Astrocyte of the hippocampus (primary cell): ENCODE measurements at regions not wholly inside any gene's neighbourhood (a gene's known extent, or its start where the extent isn't known, plus 50 kb on each side); places are given as distances from the start of the nearest gene placed in this dataset.
A peak's percentile ranks its signal among the peaks of the same experiment; 100 is the strongest.
"Not testable (repeated sequence)": the region's sequence is repeated elsewhere in the genome, so short reads cannot be mapped to it uniquely, and the experiment has no call there.

ENCODE experiments used
- DNase-seq: peaks from one replicate; pipeline ENCODE4 v3.0.0; 2011; ENCODE audit warnings: low read depth, low spot score

GRCh38 chr15:26126819-26127387 lies 263.8 kb upstream of the ATP10A start:
- DNase-seq = no peak

DNA sequence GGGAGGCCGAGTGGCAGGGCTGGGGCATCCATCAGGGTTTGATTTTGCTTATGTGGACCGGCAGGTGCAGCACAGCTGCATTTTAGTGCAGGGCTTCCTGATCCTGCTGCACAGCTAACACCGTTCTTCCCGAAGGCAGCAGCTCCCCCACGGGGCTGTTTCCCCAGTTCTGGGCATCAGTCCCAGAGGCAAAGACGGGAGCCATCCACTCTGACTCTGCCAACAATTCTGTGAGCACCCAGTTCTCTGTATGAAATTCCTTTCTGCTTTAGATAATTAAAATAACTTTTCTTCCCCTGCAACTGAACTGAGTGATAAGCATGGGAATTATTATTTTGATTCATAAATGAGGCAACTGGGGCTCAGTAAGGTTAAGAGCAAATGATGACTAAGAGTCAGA lies 262.9 kb upstream of the ATP10A start:
- peak; percentile 44 for DNase-seq

DNA sequence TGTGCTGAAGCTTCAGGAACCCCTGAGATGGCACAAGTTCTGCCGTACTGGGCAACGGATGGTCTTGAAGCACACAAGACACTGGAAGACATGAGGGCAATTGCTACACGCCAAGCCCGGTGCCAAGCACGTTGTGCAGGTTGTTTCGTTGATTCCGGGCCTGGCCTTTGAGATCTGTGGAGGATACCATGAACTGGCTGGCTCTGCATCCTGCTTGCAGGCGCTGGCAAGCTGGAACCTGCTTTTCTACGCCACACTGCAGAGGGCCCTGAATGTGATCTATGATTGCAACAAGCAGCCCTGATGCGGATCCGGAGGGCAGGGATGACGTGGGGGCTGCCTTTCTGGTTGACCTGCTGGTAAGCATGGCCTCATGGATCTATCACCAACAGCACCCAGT lies 262.5 kb upstream of the ATP10A start:
- DNase-seq = no peak

- DNase-seq = no peak
Measured at GRCh38 chr15:26119322-26119721, 256.2 kb upstream of the ATP10A start.

GRCh38 chr15:26115229-26115943 lies 252.3 kb upstream of the ATP10A start:
- peak; percentile 17 for DNase-seq

DNA sequence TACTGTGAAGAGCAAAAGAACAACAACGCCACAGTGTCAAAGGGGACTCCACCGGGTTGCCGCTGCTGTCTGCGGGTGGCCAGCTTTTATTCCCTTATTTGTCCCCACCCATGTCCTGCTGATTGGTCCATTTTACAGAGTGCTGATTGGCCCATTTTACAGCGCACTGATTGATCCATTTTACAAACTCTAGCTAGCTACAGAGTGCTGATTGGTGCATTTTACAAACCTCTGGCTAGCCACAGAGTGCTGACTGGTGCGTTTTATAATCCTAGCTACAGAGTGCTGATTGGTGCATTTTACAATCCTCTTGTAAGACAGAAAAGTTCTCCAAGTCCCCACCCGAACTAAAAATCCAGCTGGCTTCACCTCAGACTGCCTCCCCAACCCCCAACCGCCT lies 251.0 kb upstream of the ATP10A start:
- DNase-seq = not testable (repeated sequence)

DNA sequence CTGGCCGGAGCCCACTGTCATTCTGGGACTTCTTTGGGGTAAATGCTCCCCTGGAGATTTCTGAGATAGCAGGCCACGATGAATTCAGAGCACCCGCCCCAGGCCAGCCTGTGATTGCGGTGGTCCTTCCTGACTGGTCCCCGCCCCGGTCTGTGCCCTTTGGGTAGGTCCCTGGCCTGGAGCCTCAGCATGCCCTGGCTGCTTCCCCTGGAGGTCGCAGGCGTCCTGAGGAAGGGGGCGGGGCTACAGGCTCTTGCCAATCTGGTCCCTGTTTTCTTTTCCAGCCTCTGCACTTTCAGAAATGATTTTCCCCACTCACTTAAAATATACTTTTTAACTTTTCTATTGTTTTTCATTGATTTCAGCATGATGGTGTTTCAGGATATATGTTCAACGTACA lies 250.2 kb upstream of the ATP10A start:
- DNase-seq = no peak

DNA sequence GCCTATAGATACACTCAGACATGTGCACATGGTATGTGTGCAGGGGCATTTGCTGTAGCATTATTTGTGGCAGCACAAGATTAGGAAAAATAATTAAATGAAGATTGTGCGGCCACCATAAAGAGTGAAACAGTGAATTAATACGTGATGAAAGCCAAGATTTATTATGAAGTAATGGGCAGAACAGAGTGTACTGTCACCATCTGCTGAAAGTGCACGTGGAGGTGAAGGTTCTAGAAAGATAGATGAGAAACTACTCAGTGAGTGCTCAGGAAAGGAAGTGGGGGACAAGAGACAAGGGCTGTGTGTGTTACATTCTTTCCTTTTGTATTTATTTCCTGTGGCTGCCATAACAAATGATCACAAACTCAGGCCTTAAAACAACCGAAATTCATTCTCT lies 246.1 kb upstream of the ATP10A start:
- DNase-seq = no peak

DNA sequence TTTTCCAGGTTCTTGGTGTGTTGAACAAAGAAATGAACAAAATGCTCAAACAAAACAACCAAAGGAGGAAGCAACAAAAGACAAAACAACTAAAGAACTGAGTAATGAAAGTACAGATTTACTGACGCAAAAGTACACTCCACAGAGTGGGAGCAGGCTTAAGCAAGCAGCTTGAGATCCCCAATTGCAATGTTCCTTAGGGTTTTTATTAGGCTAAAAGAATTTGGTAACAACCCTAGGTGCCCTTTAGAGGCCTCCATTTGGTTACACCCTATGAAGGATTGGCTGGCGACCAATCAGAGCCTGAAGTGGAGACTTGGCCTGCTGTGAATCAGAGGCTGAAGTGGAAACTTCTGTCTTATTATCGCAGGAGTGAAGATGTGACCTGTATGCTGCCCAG lies 243.4 kb upstream of the ATP10A start:
- DNase-seq = no peak

GRCh38 chr15:26103002-26103404 lies 239.9 kb upstream of the ATP10A start:
- no peak for DNase-seq

DNA sequence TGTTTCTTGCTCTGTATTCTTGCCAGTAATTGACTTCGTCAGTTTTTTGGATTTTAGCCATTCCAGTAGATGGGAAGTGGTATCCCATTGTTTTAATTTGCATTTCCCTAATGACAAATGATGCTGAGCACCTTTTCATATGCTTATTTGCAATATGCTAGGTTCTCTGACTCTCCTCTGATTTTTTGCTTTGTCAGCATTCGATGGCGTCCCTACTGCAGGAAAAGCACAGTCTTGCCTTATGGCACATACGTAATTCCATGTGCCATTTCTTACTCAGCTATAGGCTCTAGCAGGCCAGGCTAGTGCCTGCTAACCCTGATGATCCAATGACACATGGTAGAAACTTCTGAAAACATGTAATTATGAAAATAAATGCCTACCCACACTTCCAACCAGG lies 239.2 kb upstream of the ATP10A start:
- DNase-seq = no peak

GRCh38 chr15:26101443-26101842 lies 238.3 kb upstream of the ATP10A start:
- DNase-seq = no peak

DNA sequence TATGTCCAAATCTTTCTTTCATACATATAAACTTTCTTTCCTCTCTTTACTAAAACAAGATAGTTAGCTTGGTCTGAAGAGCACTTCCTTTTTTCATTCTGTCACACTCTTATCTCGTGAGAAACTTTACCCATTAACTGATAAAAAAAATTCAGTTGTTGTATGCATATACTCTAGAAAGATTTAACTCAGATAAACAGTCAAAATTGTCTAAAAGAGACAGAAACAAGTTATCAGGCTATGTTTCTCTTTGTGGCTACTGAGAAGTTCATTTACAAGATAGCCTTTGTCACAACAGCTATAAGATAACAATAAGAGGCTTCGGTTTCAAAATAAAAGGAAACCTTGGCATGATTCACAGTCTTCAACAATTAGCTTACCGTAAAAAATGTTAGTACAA lies 235.7 kb upstream of the ATP10A start:
- DNase-seq = no peak

DNA sequence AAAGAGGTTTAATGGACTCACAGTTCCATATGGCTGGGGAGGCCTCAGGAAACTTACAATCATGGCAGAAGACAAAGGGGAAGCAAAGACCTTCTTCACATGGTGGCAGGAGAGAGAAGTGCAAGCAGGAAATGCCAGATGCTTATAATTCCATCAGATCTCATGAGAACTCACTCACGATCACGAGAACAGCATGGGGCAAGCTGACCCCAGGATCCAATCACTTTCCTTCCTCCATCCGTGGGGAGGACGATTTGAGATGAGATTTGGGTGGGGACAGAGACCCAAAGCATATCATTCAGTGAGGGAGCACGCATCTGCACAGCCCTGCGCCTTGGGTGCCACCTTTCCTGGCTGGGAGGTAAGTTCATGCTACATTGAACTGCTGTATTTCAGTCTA lies 234.1 kb upstream of the ATP10A start:
- no peak for DNase-seq

DNA sequence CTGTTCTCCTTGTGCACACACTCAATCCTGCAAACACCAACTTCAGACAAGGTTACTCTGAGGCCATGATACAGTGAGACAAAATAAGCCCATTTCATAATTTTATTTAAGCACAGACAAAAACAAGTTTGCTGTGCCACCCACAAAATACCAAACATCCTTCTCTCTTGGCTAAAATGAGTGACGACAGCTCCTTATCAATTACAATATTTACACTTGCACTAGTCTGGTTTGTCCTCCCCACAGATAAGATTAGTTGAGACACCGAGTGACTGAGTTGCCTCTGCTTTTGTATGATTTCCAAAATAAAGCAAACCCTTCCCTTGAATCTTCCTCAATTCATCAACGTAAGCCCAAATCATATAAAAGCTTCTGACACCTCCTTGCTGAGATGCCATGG lies 233.5 kb upstream of the ATP10A start:
- no peak for DNase-seq

- DNase-seq = no peak
Measured at GRCh38 chr15:26095710-26096330, 232.7 kb upstream of the ATP10A start.

DNA sequence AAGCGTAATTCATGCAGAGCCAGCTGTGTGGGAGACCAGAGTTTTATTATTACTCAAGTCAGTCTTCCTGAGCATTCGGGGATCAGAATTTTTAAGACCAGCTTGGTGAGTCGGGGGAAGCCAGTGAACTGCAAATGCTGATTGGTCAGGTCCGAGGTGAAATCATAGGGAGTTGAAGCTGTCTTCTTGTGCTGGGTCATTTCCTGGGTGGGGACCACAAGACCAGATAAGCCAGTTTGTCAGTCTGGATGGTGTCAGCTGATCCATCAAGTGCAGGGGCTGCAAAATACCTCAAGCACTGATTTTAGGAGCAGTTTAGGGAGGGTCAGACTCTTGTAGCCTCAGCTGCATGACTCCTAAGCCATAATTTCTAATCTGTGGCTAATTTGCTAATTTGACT lies 228.1 kb upstream of the ATP10A start:
- no peak for DNase-seq

DNA sequence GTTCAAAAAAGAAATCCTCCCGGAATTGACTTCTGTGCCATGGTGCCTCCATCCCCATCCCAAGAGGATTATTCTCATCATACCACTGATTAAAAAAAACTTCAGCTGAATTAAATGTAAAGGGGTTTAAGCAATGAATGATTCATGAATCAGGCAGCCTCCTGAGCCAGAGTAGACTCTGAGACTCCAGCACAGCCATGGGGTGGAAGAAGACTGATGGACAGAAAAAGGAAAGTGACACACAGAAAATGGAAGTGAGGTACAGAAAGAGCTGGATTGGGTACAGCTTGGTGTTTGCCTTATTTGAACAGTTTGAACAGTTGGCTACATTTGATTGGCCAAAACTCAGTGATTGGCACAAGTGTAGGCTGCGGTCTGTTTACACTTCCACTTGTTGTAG lies 224.8 kb upstream of the ATP10A start:
- DNase-seq = peak; percentile 42

DNA sequence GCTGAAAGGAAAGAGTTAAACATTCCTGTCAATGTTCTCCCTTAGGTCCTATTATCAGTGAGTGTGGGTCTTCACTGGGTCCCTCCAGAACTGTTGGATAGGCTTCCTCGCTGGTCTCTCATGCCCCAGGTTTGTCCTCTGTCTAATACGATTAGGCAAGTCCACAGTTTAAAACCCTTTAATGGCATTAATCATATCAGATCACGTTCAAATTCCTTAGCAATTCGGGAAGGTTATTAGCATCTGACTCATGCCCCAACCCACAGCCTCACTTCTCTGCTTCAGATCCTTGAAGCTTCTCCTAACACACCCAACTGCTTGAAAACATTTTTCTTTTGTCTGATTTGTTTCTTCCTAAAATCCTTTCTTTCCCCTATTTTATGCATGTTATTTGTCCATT lies 224.3 kb upstream of the ATP10A start:
- DNase-seq = peak; percentile 69

- DNase-seq = peak; percentile 33
Measured at GRCh38 chr15:26084771-26085170, 221.6 kb upstream of the ATP10A start.

GRCh38 chr15:26083896-26084295 lies 220.8 kb upstream of the ATP10A start:
- DNase-seq = peak; percentile 30

DNA sequence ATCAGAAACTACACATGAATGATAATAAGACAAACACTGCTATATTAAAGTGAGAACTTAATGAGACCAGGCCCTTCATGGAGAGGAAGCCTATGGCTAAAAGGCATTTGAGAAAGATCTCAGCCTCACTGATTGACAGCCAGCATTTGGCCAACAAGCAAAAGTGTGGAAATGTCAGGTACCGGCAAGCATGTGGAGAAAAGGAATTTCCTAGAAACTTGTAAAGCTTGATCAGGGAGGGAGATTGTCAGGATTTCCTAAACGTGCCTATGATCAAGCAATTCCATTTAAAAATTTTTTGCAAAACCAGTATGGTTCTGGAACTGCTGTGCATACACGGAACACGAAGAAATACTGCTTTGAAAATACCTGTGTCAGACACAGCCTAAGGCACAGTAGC lies 220.3 kb upstream of the ATP10A start:
- DNase-seq = no peak
